ENCODE measurements at regions not wholly inside any gene's neighbourhood (a gene's known extent, or its start where the extent isn't known, plus 50 kb on each side); places are given as distances from the start of the nearest gene placed in this dataset.
"Not testable (repeated sequence)": the region's sequence is repeated elsewhere in the genome, so short reads cannot be mapped to it uniquely, and the experiment has no call there.

DNA sequence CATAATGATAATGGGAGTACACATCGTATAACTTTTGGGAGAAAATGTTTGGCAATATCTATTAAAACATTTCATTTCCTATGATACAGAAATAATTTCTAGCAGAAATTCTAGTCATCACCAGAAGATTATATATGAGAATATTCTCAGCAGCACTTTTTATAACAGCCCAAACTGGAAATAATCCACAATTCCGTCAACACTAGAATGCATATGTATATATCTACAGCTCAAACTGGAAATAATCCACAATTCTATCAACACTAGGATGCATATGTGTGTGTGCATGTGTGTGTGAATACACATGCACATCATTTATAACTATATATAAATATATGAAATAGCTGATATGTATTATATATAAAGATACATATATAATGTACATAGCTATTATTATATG is 408.0 kb upstream of the KLHL1 start:
- TF ChIP-seq, protein P1, sequence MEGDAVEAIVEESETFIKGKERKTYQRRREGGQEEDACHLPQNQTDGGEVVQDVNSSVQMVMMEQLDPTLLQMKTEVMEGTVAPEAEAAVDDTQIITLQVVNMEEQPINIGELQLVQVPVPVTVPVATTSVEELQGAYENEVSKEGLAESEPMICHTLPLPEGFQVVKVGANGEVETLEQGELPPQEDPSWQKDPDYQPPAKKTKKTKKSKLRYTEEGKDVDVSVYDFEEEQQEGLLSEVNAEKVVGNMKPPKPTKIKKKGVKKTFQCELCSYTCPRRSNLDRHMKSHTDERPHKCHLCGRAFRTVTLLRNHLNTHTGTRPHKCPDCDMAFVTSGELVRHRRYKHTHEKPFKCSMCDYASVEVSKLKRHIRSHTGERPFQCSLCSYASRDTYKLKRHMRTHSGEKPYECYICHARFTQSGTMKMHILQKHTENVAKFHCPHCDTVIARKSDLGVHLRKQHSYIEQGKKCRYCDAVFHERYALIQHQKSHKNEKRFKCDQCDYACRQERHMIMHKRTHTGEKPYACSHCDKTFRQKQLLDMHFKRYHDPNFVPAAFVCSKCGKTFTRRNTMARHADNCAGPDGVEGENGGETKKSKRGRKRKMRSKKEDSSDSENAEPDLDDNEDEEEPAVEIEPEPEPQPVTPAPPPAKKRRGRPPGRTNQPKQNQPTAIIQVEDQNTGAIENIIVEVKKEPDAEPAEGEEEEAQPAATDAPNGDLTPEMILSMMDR (conservative IDR thresholded peaks at IDR 0.05; ENCODE audit: low read depth, low read length): no peak

DNA sequence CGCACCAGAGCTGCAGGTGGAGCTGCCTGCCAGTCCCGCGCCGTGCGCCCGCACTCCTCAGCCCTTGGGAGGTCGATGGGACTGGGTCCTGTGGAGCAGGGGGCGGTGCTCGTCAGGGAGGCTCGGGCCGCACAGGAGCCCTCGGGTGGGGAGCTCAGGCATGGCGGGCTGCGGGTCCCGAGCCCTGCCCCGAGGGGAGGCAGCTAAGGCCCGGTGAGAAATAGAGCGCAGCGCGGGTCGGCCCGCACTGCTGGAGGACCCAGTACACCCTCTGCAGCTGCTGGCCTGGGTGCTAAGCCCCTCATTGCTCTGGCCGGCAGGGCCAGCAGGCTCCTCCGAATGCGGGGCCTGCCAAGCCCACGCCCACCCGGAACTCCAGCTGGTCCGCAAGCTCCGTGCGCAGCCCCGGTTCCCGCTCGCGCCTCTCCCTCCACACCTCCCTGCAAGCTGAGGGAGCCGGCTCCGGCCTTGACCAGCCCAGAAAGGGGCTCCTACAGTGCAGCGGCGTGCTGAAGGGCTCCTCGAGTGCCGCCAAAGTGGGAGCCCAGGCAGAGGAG is 403.7 kb upstream of the KLHL1 start:
- not testable (repeated sequence) for DNase-seq (ENCODE audit: low read depth); H3K4me3 ChIP-seq (ENCODE audit: low read length)

More for the DNA sequence above, 408.0 kb upstream of the KLHL1 start:
- no peak overlapping the region for H3K4me3 ChIP-seq (ENCODE audit: low read length)
- no peak for DNase-seq (ENCODE audit: low read depth)

DNA sequence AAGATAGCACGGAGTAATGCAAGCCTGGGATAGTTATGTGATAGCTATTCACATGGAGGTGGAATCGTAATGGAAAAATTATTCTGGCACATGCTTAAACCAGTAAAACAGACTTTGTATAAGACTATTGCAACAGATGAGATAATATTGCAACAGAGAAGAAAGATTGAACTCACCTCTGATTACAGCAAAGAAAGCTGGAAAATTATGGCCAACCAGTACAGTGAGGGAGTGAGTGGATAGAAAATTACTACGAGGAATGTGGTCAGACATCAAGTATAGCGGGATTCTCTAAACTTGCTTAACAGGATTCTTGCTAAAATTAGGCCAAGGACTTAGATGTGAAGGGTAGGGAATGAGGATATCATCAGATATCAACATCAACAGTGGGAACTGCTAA is 397.6 kb upstream of the KLHL1 start:
- H3K4me3 ChIP-seq (ENCODE audit: low read length): no peak overlapping the region
- DNase-seq (ENCODE audit: low read depth): no peak
- TF ChIP-seq, protein P1 (conservative IDR thresholded peaks at IDR 0.05; ENCODE audit: low read depth, low read length): no peak

DNA sequence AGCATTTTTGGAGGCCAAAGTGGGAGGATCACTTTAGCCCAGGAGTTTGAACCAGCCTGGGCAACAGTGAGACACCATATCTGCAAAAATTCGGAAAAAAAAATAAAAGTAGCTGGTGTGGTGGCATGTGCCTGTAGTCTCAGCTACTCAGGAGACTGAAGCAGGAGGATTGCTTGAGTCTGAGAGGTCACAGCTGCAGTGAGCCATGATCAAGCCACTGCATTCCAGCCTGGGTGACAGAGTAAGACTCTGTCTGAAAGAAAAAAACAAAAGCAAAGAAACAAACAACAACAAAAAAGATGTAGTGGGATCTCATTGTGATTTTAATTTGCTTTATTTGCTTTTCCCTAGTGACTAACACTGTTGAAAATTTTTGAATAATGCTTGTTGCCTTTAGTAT is 394.7 kb upstream of the KLHL1 start:
- no peak overlapping the region for H3K4me3 ChIP-seq (ENCODE audit: low read length)
- no peak for DNase-seq (ENCODE audit: low read depth)
- TF ChIP-seq, protein P1 (conservative IDR thresholded peaks at IDR 0.05; ENCODE audit: low read depth, low read length): no peak

DNA sequence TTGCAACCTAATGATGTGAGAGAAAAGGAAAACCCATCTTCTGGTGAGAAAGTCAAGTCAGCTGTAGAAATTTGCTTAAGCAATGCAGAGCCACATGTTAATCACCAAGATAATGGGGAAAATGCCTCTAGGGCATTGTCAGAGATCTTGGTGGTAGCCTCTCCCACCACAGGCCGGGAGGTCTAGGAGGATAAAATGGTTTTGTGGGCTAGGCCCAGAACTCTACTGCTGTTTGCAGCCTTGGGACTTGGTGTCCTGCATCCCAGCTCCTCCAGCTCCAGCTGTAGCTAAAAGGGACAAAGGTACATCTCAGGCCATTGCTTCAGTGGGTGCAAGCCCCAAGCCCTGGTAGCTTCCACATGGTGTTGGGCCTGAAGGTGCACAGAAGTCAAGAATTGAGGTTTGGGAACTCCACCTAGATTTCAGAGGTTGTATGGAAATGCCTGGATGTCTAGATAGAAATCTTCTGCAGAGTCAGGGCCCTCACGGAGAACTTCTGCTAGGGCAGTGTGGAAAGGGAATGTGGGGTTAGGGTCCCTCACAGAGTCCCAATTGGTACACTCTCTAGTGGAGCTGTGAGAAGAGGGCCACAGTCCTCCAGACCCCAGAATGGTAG is 382.2 kb upstream of the KLHL1 start:
- TF ChIP-seq, protein P1 (conservative IDR thresholded peaks at IDR 0.05; ENCODE audit: low read depth, low read length): no peak
- DNase-seq (ENCODE audit: low read depth): no peak
- no peak overlapping the region for H3K4me3 ChIP-seq (ENCODE audit: low read length)

DNA sequence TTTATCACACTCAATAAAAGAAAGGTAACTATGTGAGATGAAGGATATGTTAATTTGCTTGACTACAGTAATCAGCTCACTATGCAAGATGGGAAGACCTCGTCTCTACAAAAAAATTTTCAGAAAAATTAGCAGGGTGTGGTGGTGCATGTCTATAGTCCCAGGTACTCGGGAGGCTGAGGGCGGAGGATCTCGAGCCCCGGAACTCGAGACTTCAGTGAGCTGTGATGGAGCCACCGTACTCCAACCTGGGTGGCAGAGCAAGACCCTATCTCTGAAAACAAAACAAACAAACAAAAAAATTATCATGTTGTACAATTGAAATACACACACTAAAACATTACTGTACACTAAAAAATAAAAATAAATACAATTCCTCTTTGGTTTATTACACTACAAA is 376.7 kb upstream of the KLHL1 start:
- TF ChIP-seq, protein P1 (conservative IDR thresholded peaks at IDR 0.05; ENCODE audit: low read depth, low read length): no peak
- no peak overlapping the region for H3K4me3 ChIP-seq (ENCODE audit: low read length)
- no peak for DNase-seq (ENCODE audit: low read depth)

DNA sequence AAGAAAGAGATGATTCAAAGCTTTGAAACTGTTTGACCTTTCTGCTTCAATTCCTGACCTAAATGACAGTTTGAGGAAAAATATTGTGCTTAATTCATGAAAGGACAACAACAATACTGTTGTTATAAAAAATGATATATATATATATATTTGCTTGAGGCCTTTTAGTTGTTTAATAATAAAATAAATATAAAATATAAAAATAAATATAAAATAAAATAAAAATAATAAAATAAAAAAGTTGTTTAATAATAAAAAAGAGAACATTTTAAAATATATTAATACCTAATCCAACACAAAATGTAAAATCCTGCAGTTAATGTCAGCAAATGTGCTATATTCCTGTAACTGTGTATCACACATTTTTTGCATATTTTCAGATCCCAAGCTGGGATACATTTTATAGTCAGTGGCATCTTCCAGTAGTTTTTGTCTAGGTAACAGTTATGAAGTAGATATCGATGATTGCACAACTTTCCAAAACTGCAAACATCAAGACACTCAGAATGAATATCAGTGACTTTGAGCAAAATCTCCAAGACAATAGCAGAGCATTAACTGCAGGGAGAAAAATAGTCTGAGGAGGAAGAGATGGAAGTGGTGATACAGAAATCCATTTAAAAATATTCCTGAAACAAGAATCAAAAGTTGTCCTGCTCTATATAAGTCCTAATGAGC is 375.5 kb upstream of the KLHL1 start:
- H3K4me3 ChIP-seq (ENCODE audit: low read length): no peak overlapping the region
- no peak for DNase-seq (ENCODE audit: low read depth)
- TF ChIP-seq, protein P1 (conservative IDR thresholded peaks at IDR 0.05; ENCODE audit: low read depth, low read length): no peak

Data from retinal pigment epithelial cell (primary cell).